ENCODE measurements at regions not wholly inside any gene's neighbourhood (a gene's known extent, or its start where the extent isn't known, plus 50 kb on each side); places are given as distances from the start of the nearest gene placed in this dataset.

DNA sequence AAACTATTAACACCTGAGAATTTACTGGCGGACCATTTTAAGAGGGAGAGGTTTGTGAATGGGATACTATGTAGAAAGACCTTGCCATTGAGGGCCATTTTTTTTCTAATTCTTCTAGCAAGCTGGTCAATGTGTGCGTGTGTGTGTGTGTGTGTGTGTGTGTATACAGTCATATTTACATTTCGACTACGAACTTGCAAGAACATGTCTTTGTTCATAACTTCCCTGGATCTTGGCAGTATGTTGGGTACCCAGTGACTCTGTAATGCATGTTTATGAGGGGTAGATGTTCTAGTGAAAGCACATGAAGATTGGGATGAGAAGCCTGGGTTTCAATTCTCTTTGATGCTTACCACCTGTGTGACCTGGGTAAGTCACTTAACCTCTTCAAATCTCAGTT lies 133.6 kb downstream of the UBE2E3 start:
- H3K36me3 ChIP-seq (ENCODE audit: control insufficient read depth, insufficient read depth, low read length) = no peaks in the 10 kb centered on the region
- H3K9me3 ChIP-seq (replicated peaks; ENCODE audit: control insufficient read depth, low read depth, low read length) = no peaks in the 10 kb centered on the region
- DNase-seq = no peak
- no peak overlapping the region for H3K4me3 ChIP-seq (ENCODE audit: low read length)
- WGBS (ENCODE audit: insufficient coverage) = 100% methylated on average over 2 of the region's 4 CpGs
- no peaks in the 10 kb centered on the region for H3K27me3 ChIP-seq (ENCODE audit: control insufficient read depth, insufficient read depth, low read length)
- no peaks in the 10 kb centered on the region for H3K4me1 ChIP-seq (ENCODE audit: control insufficient read depth, insufficient read depth, low read length)
- H3K27ac ChIP-seq (ENCODE audit: low read length) = no peak overlapping the region

DNA sequence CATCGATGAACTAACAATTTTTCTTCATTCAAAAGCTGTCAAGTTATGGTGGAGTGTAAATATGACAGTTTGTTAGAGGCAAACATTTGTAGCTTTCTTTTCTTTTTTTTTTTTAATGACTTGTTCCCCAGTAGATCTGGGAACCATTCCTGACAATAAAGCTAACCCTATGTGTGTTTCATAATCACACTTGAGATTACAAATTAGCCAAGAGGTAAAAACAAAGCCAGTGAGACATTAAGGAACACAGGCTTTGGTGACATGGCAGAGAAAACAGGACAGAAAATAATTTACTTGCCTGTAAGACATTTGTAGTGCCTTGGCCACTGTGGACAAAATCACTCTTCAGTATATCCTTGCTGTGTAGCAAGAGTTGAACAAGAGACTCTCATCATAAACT lies 135.9 kb downstream of the UBE2E3 start:
- Histone ChIP-seq H3K9me3 (replicated peaks; ENCODE audit: control insufficient read depth, low read depth, low read length) (no peaks in the 10 kb centered on the region), H3K4me3 (ENCODE audit: low read length) (no peak overlapping the region), H3K4me1 (ENCODE audit: control insufficient read depth, insufficient read depth, low read length) (no peaks in the 10 kb centered on the region), H3K27ac (ENCODE audit: low read length) (no peak overlapping the region), H3K36me3 (ENCODE audit: control insufficient read depth, insufficient read depth, low read length) (no peaks in the 10 kb centered on the region), H3K27me3 (ENCODE audit: control insufficient read depth, insufficient read depth, low read length) (no peaks in the 10 kb centered on the region)
- DNase-seq = no peak
- WGBS (ENCODE audit: insufficient coverage) = no CpG with 5 or more reads among the region's 1 CpG

DNA sequence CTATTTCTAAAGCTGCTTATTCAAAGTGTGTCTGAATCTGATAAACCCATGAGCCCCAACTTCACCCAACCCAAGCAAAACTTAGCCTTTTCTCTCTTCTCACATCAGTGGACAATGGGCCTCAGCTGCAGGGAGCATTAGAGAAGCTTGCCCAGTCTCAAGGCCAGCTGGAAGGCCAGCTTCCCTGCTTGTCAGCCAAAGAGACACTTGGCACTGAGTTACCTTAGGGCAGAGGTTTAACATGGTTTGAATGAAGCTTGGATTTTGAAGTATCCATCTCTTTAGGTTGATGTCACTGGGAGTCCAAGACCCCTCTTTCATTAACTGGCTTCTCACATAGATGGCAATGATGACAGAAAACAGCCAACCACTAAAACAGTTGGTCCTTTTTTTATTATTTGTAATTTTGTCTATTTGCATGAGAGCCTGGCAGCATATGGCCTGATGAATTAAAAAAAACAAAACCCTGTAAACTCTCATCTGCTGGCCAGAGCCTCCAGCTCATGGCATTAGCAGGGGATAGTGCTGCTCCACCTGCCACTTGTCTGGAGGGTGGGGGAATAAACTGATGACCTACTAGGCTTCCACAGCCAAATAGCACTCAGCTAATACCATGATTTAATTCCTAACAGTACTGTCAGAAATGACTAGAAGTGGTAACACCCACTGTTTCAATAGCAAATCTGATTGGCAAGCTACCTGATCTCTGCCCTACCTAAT lies 137.0 kb downstream of the UBE2E3 start:
- H3K36me3 ChIP-seq (ENCODE audit: control insufficient read depth, insufficient read depth, low read length) = no peaks in the 10 kb centered on the region
- H3K4me1 ChIP-seq (ENCODE audit: control insufficient read depth, insufficient read depth, low read length) = no peaks in the 10 kb centered on the region
- DNase-seq = no peak
- no peak overlapping the region for H3K4me3 ChIP-seq (ENCODE audit: low read length)
- no peaks in the 10 kb centered on the region for H3K27me3 ChIP-seq (ENCODE audit: control insufficient read depth, insufficient read depth, low read length)
- no peak overlapping the region for H3K27ac ChIP-seq (ENCODE audit: low read length)
- H3K9me3 ChIP-seq (replicated peaks; ENCODE audit: control insufficient read depth, low read depth, low read length) = no peaks in the 10 kb centered on the region

DNA sequence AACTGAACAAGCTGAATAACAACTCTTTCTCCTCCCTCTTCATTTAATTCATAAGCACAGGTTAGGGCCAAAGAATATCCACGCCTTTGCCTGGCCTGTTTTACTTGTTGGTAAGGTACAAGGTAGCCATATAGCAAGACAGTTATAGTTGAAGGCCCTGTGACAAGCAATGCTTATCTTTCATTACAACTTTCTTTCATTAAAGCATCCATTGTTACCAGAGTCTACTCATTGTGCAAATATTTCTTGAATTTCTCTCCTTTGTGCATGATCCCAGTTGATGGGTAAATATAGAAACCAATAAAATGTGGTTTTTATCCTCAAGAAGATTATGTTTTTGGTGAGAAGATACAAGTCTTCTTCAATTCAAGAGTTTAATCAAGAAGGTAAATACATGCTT lies 140.2 kb downstream of the UBE2E3 start:
- DNase-seq = no peak
- no peaks in the 10 kb centered on the region for H3K4me1 ChIP-seq (ENCODE audit: control insufficient read depth, insufficient read depth, low read length)
- H3K36me3 ChIP-seq (ENCODE audit: control insufficient read depth, insufficient read depth, low read length) = no peaks in the 10 kb centered on the region
- H3K4me3 ChIP-seq (ENCODE audit: low read length) = no peak overlapping the region
- no peak overlapping the region for H3K27ac ChIP-seq (ENCODE audit: low read length)
- no CpG with 5 or more reads among the region's 1 CpG for WGBS (ENCODE audit: insufficient coverage)
- no peaks in the 10 kb centered on the region for H3K27me3 ChIP-seq (ENCODE audit: control insufficient read depth, insufficient read depth, low read length)
- H3K9me3 ChIP-seq (replicated peaks; ENCODE audit: control insufficient read depth, low read depth, low read length) = no peaks in the 10 kb centered on the region

DNA sequence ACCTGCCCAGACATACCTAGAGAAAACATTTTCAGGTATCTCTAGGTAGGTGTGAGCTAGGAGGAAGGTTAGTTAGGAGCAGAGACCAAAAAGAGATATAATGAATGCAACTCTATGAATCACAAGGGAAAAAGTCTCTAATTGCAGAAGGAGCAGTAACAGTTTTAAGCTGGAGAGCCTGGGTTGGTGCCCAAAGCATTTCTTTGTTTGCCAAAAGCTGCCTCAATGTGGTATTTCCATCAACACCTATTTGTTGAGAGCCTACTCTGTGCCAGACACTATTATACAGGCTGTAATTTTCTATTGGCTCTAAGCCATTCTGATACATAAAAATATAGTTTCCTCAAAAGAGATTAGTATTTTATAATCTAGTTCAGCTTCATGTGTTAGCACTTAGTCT lies 141.6 kb downstream of the UBE2E3 start:
- no peak for DNase-seq
- Histone ChIP-seq H3K27me3 (ENCODE audit: control insufficient read depth, insufficient read depth, low read length) (no peaks in the 10 kb centered on the region), H3K36me3 (ENCODE audit: control insufficient read depth, insufficient read depth, low read length) (no peaks in the 10 kb centered on the region), H3K4me3 (ENCODE audit: low read length) (no peak overlapping the region), H3K4me1 (ENCODE audit: control insufficient read depth, insufficient read depth, low read length) (no peaks in the 10 kb centered on the region), H3K9me3 (replicated peaks; ENCODE audit: control insufficient read depth, low read depth, low read length) (no peaks in the 10 kb centered on the region), H3K27ac (ENCODE audit: low read length) (no peak overlapping the region)

DNA sequence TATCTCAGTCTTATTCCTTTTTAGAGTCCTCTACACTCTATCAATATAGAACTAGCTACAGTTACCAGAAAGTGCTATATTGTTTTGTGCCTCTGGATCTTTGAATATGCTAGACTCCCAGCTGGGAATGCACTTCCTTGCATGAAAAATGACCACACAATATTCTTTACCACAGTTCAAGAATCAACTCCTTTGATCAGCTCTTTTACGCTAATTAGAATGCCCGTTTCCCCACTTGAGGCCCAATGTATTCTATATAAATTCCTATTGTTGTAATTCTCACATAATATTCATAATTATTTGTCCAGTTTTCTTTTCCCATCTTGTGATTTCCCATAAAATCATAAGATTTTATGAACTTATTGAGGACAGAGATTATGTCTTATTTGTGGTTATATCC lies 142.2 kb downstream of the UBE2E3 start:
- WGBS (ENCODE audit: insufficient coverage) = no CpG with 5 or more reads among the region's 2 CpGs
- no peaks in the 10 kb centered on the region for H3K36me3 ChIP-seq (ENCODE audit: control insufficient read depth, insufficient read depth, low read length)
- no peak for DNase-seq
- no peak overlapping the region for H3K27ac ChIP-seq (ENCODE audit: low read length)
- H3K4me1 ChIP-seq (ENCODE audit: control insufficient read depth, insufficient read depth, low read length) = no peaks in the 10 kb centered on the region
- H3K9me3 ChIP-seq (replicated peaks; ENCODE audit: control insufficient read depth, low read depth, low read length) = no peaks in the 10 kb centered on the region
- H3K4me3 ChIP-seq (ENCODE audit: low read length) = no peak overlapping the region
- H3K27me3 ChIP-seq (ENCODE audit: control insufficient read depth, insufficient read depth, low read length) = no peaks in the 10 kb centered on the region

DNA sequence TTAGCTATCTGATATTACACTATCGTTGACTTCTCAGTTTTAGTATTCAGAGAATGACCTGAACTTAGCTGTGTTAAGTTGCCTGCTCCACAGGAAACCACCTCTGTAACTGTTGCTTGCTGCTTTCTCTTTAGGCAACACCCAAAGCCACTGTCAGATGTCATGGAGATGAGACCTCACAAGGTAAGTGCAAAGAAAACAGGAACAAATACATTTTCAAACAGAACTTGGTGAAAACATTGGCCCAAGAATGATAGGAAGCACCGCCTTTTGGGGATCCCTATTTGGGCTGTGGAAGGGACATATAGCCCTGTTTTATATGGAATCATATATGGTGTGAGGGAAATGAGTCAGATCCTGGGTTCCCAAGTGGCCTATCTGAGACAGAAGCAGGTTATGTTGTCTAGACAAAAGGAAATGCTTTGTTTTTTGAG lies 143.4 kb downstream of the UBE2E3 start:
- WGBS (ENCODE audit: insufficient coverage) = 83% methylated on average over 1 of the region's 2 CpGs
- DNase-seq = peak; percentile 7
- Histone ChIP-seq H3K9me3 (replicated peaks; ENCODE audit: control insufficient read depth, low read depth, low read length) (no peaks in the 10 kb centered on the region), H3K27me3 (ENCODE audit: control insufficient read depth, insufficient read depth, low read length) (no peaks in the 10 kb centered on the region), H3K27ac (ENCODE audit: low read length) (no peak overlapping the region), H3K36me3 (ENCODE audit: control insufficient read depth, insufficient read depth, low read length) (no peaks in the 10 kb centered on the region), H3K4me1 (ENCODE audit: control insufficient read depth, insufficient read depth, low read length) (no peaks in the 10 kb centered on the region), H3K4me3 (ENCODE audit: low read length) (no peak overlapping the region)

DNA sequence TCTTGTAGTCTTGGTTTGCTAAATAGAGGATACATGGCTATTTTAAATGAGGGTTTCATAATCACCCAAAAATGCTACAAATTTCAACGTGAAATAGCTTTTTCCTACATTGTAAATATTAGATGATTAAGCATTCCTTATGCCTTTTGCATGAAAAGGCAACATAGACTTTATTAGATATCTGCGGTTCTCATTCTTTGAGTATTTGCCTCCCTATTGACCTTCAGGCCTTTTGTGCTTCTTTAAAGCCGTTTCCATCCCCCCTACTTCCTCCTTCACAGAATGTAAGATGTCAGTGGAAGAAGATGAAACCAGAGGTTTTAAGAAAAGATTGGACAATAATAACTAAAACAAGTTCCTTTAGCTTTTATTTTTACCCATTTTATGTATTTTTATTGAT lies 144.1 kb downstream of the UBE2E3 start:
- WGBS (ENCODE audit: insufficient coverage) = no CpG with 5 or more reads among the region's 3 CpGs
- DNase-seq = no peak
- Histone ChIP-seq H3K4me1 (ENCODE audit: control insufficient read depth, insufficient read depth, low read length) (no peaks in the 10 kb centered on the region), H3K36me3 (ENCODE audit: control insufficient read depth, insufficient read depth, low read length) (no peaks in the 10 kb centered on the region), H3K4me3 (ENCODE audit: low read length) (no peak overlapping the region), H3K27me3 (ENCODE audit: control insufficient read depth, insufficient read depth, low read length) (no peaks in the 10 kb centered on the region), H3K9me3 (replicated peaks; ENCODE audit: control insufficient read depth, low read depth, low read length) (no peaks in the 10 kb centered on the region), H3K27ac (ENCODE audit: low read length) (no peak overlapping the region)

DNA sequence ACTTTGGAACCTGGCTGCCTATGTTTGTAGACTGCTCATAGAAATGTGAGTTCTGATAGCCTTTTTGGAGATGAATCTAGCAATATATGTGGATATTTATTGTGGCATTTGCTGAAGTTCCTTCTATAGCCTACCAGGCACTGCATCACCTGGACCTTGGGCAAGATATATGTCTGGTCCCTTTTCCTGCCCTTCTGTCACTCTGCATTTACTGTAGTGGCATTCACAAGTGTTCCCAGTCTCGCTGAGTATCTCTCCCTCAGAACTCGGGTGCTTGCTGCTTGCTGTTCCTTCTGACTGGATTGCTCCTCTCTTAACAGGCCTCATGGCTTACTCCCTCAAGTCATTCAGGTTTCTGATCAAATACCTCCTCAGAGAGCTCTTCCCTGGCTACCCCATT lies 145.0 kb downstream of the UBE2E3 start:
- no peak for DNase-seq
- Histone ChIP-seq H3K4me1 (ENCODE audit: control insufficient read depth, insufficient read depth, low read length) (no peaks in the 10 kb centered on the region), H3K27ac (ENCODE audit: low read length) (no peak overlapping the region), H3K27me3 (ENCODE audit: control insufficient read depth, insufficient read depth, low read length) (no peaks in the 10 kb centered on the region), H3K36me3 (ENCODE audit: control insufficient read depth, insufficient read depth, low read length) (no peaks in the 10 kb centered on the region), H3K9me3 (replicated peaks; ENCODE audit: control insufficient read depth, low read depth, low read length) (no peaks in the 10 kb centered on the region), H3K4me3 (ENCODE audit: low read length) (no peak overlapping the region)
- 68% methylated on average over 2 of the region's 2 CpGs for WGBS (ENCODE audit: insufficient coverage)

DNA sequence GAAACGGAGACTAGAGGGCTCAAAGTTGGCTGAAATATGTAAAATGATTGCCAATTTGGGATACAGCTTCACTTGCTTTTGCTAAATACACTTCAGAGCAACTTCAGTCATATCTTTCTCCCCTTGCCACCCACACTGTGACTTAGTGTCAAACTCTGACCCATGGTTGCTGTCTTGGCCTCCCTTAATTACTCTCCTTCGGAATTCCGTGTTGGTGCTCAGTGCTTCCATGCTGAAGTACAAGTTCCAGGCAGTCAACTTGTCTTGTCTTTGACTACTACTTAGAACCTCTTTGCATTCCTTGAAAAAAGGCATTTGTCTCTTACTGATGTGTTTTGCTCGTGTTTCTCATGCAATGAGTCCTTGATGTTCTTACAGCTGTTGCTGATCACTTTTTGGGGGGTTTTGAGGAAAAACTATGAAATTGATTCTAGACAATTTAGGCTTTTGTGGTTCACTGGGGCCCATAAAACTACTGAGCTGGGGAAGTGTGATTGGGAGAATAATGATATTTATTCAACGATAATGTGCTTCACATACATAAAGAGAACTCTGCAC lies 146.0 kb downstream of the UBE2E3 start:
- Histone ChIP-seq H3K27me3 (ENCODE audit: control insufficient read depth, insufficient read depth, low read length) (no peaks in the 10 kb centered on the region), H3K4me3 (ENCODE audit: low read length) (no peak overlapping the region), H3K36me3 (ENCODE audit: control insufficient read depth, insufficient read depth, low read length) (no peaks in the 10 kb centered on the region), H3K4me1 (ENCODE audit: control insufficient read depth, insufficient read depth, low read length) (no peaks in the 10 kb centered on the region), H3K27ac (ENCODE audit: low read length) (no peak overlapping the region), H3K9me3 (replicated peaks; ENCODE audit: control insufficient read depth, low read depth, low read length) (no peaks in the 10 kb centered on the region)
- no peak for DNase-seq
- WGBS (ENCODE audit: insufficient coverage) = 79% methylated on average over 3 of the region's 5 CpGs

DNA sequence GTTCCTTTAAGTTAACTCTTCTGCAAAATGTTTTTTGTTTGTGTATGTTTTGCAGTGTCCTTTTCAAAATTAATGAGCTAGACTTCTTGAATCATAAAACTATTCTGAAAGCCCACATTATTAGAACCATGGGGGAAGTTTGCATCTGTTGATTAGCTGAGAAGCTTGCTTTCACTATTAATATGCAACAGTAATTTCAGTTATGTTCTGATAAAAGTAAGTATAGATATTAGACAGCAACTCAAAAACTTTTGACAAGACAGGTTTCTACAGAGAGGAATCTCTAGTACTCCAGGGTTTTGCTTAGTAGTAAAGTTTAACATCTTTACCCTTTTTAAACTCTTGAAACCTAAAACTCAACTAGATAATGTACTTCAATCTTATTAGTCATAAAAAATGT lies 147.8 kb downstream of the UBE2E3 start:
- no peaks in the 10 kb centered on the region for H3K27me3 ChIP-seq (ENCODE audit: control insufficient read depth, insufficient read depth, low read length)

More for the DNA sequence above, 147.8 kb downstream of the UBE2E3 start:
- Histone ChIP-seq H3K36me3 (ENCODE audit: control insufficient read depth, insufficient read depth, low read length) (no peaks in the 10 kb centered on the region), H3K4me1 (ENCODE audit: control insufficient read depth, insufficient read depth, low read length) (no peaks in the 10 kb centered on the region), H3K27ac (ENCODE audit: low read length) (no peak overlapping the region), H3K9me3 (replicated peaks; ENCODE audit: control insufficient read depth, low read depth, low read length) (no peaks in the 10 kb centered on the region), H3K4me3 (ENCODE audit: low read length) (no peak overlapping the region)
- DNase-seq = no peak
